Immature natural killer cell (primary cell): ENCODE measurements at regions not wholly inside any gene's neighbourhood (a gene's known extent, or its start where the extent isn't known, plus 50 kb on each side); places are given as distances from the start of the nearest gene placed in this dataset.

Source experiments
- DNase-seq, 3 donors: peaks; one replicate each; pipeline ENCODE4 v3.0.0; 2022; ENCODE audit warnings: mixed read lengths in 1 of 3
- H3K27ac Mint-ChIP-seq, 6 donors: one replicate each; pipeline ENCODE4 v1.8.0; 2020; ENCODE audit warnings: mixed read lengths in 6 of 6, mild to moderate bottlenecking in 5 of 6, inconsistent platforms in 4 of 6, moderate library complexity in 3 of 6
- H3K27me3 Mint-ChIP-seq, 3 donors: one replicate each; pipeline ENCODE4 v1.8.0; 2020 to 2021; ENCODE audit warnings: low read depth in 3 of 3, mild to moderate bottlenecking in 3 of 3, mixed read lengths in 3 of 3, moderate library complexity in 3 of 3, inconsistent platforms in 1 of 3
- H3K36me3 Mint-ChIP-seq, 3 donors: one replicate each; pipeline ENCODE4 v1.8.0; 2020; ENCODE audit warnings: mixed read lengths in 3 of 3, inconsistent platforms in 2 of 3, mild to moderate bottlenecking in 2 of 3
- H3K4me1 Mint-ChIP-seq, 2 donors: one replicate each; pipeline ENCODE4 v1.8.0; 2020; ENCODE audit warnings: inconsistent platforms in 2 of 2, mild to moderate bottlenecking in 2 of 2, mixed read lengths in 2 of 2, moderate library complexity in 1 of 2
- H3K4me3 Mint-ChIP-seq, 5 donors: one replicate each; pipeline ENCODE4 v1.8.0; 2020; ENCODE audit warnings: mild to moderate bottlenecking in 5 of 5, mixed read lengths in 5 of 5, inconsistent platforms in 3 of 5, moderate library complexity in 3 of 5
- H3K9me3 Mint-ChIP-seq, 6 donors: one replicate each; pipeline ENCODE4 v1.8.0; 2020; ENCODE audit warnings: mild to moderate bottlenecking in 6 of 6, mixed read lengths in 6 of 6, inconsistent platforms in 4 of 6, moderate library complexity in 3 of 6

DNA sequence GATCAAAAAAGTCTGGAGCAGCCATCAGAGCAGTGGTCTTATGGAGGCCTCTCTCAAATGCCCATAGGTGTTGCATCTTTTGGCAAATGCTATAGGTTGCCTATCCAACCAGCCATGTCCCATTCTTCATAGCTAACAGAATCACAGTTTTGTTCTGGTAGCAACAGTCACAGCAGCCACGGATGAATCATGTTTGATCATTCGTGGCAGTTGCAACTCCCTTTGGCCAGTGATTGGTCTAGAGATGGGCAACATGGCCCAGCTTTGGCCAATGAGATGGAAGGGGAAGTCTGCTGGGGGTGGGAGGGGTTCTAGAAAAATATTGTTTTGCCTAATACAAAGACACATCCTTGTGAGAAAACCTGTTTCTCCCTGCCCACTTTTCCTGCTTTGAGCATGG, 50.3 kb upstream of the PPP2R3A start:
- DNase-seq, result no peak
- Mint-ChIP-seq H3K36me3 (no peaks in the 10 kb centered on the region), H3K9me3 (peaks cover 0 to 4% (median 0%) of the 10 kb centered on the region in 6 donors), H3K27me3 (peaks cover 3 to 8% (median 4%) of the 10 kb centered on the region in 3 donors), H3K27ac (no peak overlapping the region), H3K4me1 (no peaks in the 10 kb centered on the region), H3K4me3 (no peak overlapping the region)
